ENCODE measurements at regions not wholly inside any gene's neighbourhood (a gene's known extent, or its start where the extent isn't known, plus 50 kb on each side); places are given as distances from the start of the nearest gene placed in this dataset.

DNA sequence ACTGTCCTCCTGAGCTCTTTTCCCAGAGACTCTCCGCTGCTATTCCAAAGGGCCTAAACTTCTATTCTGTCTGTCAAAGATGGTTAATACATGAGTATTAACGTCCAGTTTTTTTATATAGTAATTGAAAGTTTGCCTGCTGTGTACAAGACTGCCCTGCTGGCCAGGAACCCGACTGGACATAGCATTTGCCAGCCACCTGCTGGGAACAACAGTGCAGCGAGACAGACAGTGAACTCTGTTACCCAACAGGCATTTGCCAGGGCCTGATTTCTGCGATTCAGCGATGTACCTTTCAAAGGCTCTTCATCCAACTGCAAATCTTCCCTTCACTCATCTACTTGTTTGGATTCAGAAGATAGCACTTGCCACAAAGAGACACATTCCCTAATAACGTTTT, 128.8 kb upstream of the SEM1 start:
- TF ChIP-seq, protein P1, sequence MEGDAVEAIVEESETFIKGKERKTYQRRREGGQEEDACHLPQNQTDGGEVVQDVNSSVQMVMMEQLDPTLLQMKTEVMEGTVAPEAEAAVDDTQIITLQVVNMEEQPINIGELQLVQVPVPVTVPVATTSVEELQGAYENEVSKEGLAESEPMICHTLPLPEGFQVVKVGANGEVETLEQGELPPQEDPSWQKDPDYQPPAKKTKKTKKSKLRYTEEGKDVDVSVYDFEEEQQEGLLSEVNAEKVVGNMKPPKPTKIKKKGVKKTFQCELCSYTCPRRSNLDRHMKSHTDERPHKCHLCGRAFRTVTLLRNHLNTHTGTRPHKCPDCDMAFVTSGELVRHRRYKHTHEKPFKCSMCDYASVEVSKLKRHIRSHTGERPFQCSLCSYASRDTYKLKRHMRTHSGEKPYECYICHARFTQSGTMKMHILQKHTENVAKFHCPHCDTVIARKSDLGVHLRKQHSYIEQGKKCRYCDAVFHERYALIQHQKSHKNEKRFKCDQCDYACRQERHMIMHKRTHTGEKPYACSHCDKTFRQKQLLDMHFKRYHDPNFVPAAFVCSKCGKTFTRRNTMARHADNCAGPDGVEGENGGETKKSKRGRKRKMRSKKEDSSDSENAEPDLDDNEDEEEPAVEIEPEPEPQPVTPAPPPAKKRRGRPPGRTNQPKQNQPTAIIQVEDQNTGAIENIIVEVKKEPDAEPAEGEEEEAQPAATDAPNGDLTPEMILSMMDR (IDR thresholded peaks at IDR 0.05): no peak
- TF ChIP-seq POLR2A (IDR thresholded peaks at IDR 0.05): no peak
